ENCODE measurements at regions not wholly inside any gene's neighbourhood (a gene's known extent, or its start where the extent isn't known, plus 50 kb on each side); places are given as distances from the start of the nearest gene placed in this dataset.
A peak's percentile ranks its signal among the peaks of the same experiment; 100 is the strongest.
"Not testable (repeated sequence)": the region's sequence is repeated elsewhere in the genome, so short reads cannot be mapped to it uniquely, and the experiment has no call there.

GRCh38 chr15:91415258-91415657 is 315.2 kb downstream of the SV2B start:
- DNase-seq, result not testable (repeated sequence)

GRCh38 chr15:91420689-91421088 is 320.6 kb downstream of the SV2B start:
- DNase-seq, result no peak

GRCh38 chr15:91422797-91423196 is 322.7 kb downstream of the SV2B start:
- DNase-seq, result no peak

- no peak for DNase-seq
Observed at GRCh38 chr15:91424001-91424400, 323.9 kb downstream of the SV2B start.

GRCh38 chr15:91426412-91426811 is 326.4 kb downstream of the SV2B start:
- DNase-seq, result no peak

GRCh38 chr15:91429973-91430372 is 329.9 kb downstream of the SV2B start:
- DNase-seq, result no peak

- DNase-seq, result no peak
Observed at GRCh38 chr15:91431041-91431715, 331.1 kb downstream of the SV2B start.

- DNase-seq, result no peak
Observed at GRCh38 chr15:91435113-91435512, 335.1 kb downstream of the SV2B start.

- no peak for DNase-seq
Observed at GRCh38 chr15:91444656-91445055, 344.6 kb downstream of the SV2B start.

- no peak for DNase-seq
Observed at GRCh38 chr15:91445695-91446228, 345.7 kb downstream of the SV2B start.

- DNase-seq, result no peak
Observed at GRCh38 chr15:91447991-91448644, 348.1 kb downstream of the SV2B start.

GRCh38 chr15:91453376-91453775 is 353.3 kb downstream of the SV2B start:
- DNase-seq, result not testable (repeated sequence)

GRCh38 chr15:91456251-91456718 is 356.2 kb downstream of the SV2B start:
- DNase-seq, result no peak

GRCh38 chr15:91456921-91457320 is 356.9 kb downstream of the SV2B start:
- DNase-seq, result no peak

GRCh38 chr15:91461377-91461776 is 361.3 kb downstream of the SV2B start:
- DNase-seq, result no peak

GRCh38 chr15:91465086-91465485 is 365.0 kb downstream of the SV2B start:
- no peak for DNase-seq

- no peak for DNase-seq
Observed at GRCh38 chr15:91465696-91466095, 365.6 kb downstream of the SV2B start.

GRCh38 chr15:91468871-91469580 is 369.0 kb downstream of the SV2B start:
- DNase-seq, result no peak

- no peak for DNase-seq
Observed at GRCh38 chr15:91469632-91470567, 369.8 kb downstream of the SV2B start.

- DNase-seq, result peak in 1 of 3 donors; percentile 4
Observed at GRCh38 chr15:91471468-91471867, 371.4 kb downstream of the SV2B start.

GRCh38 chr15:91472316-91472756 is 372.3 kb downstream of the SV2B start:
- DNase-seq, result peak in 2 of 3 donors; percentile 10 to 28

- DNase-seq, result no peak
Observed at GRCh38 chr15:91473894-91474545, 374.0 kb downstream of the SV2B start.
